OCI-LY3 (cell line): ENCODE measurements at regions not wholly inside any gene's neighbourhood (a gene's known extent, or its start where the extent isn't known, plus 50 kb on each side); places are given as distances from the start of the nearest gene placed in this dataset.

Experiments
- CTCF ChIP-seq: fragments of 200-600, 300-600 bp; sonication (generic); IDR thresholded peaks from 2 replicates; pipeline ENCODE4 v1.5.1; 2014; ENCODE audit warnings: antibody characterized with exemption, low read length, low read depth
- EZH2phosphoT487 ChIP-seq: fragments of 200-600 bp; shearing (Covaris generic); IDR thresholded peaks from 2 replicates; pipeline ENCODE4 v1.6.1; 2018; ENCODE audit warnings: antibody characterized with exemption, mixed run types, low read depth

GRCh38 chr6:15132854-15133670 lies 112.8 kb upstream of the JARID2 start:
- TF ChIP-seq CTCF (no peak), EZH2phosphoT487 (no peak)
